Heart right ventricle (tissue), 16 donors: ENCODE measurements at regions not wholly inside any gene's neighbourhood (a gene's known extent, or its start where the extent isn't known, plus 50 kb on each side); places are given as distances from the start of the nearest gene placed in this dataset.

Experiments used
- ATAC-seq, 8 donors: fragments of 200-7000 bp; cut with Tn5 transposase; one replicate each; pipeline ENCODE4 v1.9.1; 2020; ENCODE audit warnings: mild to moderate bottlenecking in 8 of 8, moderate library complexity in 8 of 8, moderate number of reproducible peaks in 1 of 8
- DNase-seq, 2 donors: peaks; one replicate each; pipeline ENCODE4 v3.0.0-alpha.2; 2020
- H3K27ac ChIP-seq, 10 donors: fragments of 200-600 bp; sonication (generic) in 2 of 10; one replicate each; pipeline versions ENCODE4 v1.5.0 to v1.8.0; 2020 to 2022; ENCODE audit warnings: mild to moderate bottlenecking in 3 of 10
- H3K27me3 ChIP-seq, 7 donors: fragments of 200-600 bp; one replicate each; pipeline ENCODE4 v1.8.0; 2021 to 2022; ENCODE audit warnings: mild to moderate bottlenecking in 2 of 7
- H3K36me3 ChIP-seq, 9 donors: fragments of 200-600 bp; sonication (generic) in 1 of 9; one replicate each; pipeline versions ENCODE4 v1.5.0 to v1.8.0; 2020 to 2022; ENCODE audit warnings: mild to moderate bottlenecking in 2 of 9
- H3K4me1 ChIP-seq, 9 donors: fragments of 200-600 bp; sonication (generic) in 1 of 9; one replicate each; pipeline versions ENCODE4 v1.5.0 to v1.8.0; 2020 to 2022; ENCODE audit warnings: mild to moderate bottlenecking in 4 of 9
- H3K4me3 ChIP-seq, 10 donors: fragments of 200-600 bp; sonication (generic) in 2 of 10; one replicate each; pipeline versions ENCODE4 v1.5.0 to v1.8.0; 2020 to 2022; ENCODE audit warnings: mild to moderate bottlenecking in 7 of 10, moderate library complexity in 2 of 10
- H3K9me3 ChIP-seq, 11 donors: fragments of 200-600 bp in 10 of 11; sonication (generic) in 2 of 11; one replicate each; pipeline versions ENCODE4 v1.5.0 to v1.8.0; 2013 to 2022; ENCODE audit warnings: mild to moderate bottlenecking in 2 of 11, control low read depth in 1 of 11, moderate library complexity in 1 of 11
- WGBS, 2 donors: extraction: QIAGEN DNeasy Blood & Tissue Kit; methylation state at CpG; one replicate each; pipeline ENCODE4 v1.1.7; 2013; ENCODE audit warnings: inconsistent platforms in 1 of 2; 5-methylcytosine and 5-hydroxymethylcytosine counted together
- intact Hi-C, 10 donors: fragments of 100-400 bp; cut with DNase I; formaldehyde crosslinking; loops; one replicate each; pipeline versions ENCODE4 v1.11.1 to v1.14.2; 2022
- TF ChIP-seq, protein P1 (sequence below), 9 donors: fragments of 200-600 bp; sonication (generic) in 2 of 9; IDR thresholded peaks; one replicate each; pipeline versions ENCODE4 v1.5.0 to v1.8.0; 2021 to 2022; ENCODE audit warnings: antibody characterized with exemption in 9 of 9, mild to moderate bottlenecking in 5 of 9, moderate library complexity in 1 of 9
- donor health status: Arrhythmogenic right ventricular cardiomyopathy.
- donor health status: ischemic (EF 13 %, LVEDD 7.1; RV severe dilation, severe dysfunction).
- donor health status: healthy with polysubstance abuse.
- donor health status: DM: no; HTN: yes; CAD: no.
- donor health status: DM: no; HTN: no; CAD: no.
- donor health status: ischemic (EF 25% LVEDD 6.9; RV normal size, moderate dysfunction).
- donor health status: ischemic (EF 25% LVEDD 5.7; RV mildly dilated, moderate dysfunction).
- donor health status: healthy.
- donor health status: DM: yes; HTN: yes; CAD: no.
- donor health status: Ischemic cardiomyopathy.
- donor health status: ischemic (EF 35%, LVEDD 5.7; RV mildly dilated, moderate dysfunction).
- donor health status: nonischemic (EF 11% LVEDD 7.7; RV severe dilation, severe dysfunction).
- donor health status: DM: yes; HTN: yes; CAD: no.
- donor health status: PGD.
- donor health status: ischemic (EF 29% LVEDD 5.4; RV normal size, mild dysfunction).
- donor health status: nonischemic (EF 23%, LVEDD 6.1; RV moderate dilation, normal function).

DNA sequence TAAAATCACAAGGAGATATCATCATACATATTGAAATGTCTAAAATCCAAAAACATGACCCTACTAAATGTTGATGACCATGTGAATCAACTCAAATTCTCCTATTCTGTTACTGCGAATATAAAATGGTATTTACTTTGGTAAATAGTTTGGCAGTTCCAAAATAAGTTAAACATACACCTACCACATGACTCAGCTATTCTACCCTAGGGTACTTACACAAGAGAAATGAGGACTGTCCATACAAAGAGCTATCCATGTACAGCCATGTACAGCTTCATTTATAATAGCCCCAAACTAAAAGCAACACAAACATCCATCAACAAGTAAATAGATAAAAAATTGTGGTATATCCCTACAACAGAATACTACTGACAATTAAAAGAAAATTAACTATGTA lies 346.1 kb upstream of the TENM4 start:
- DNase-seq (no peak), ATAC-seq (no peak)
- TF ChIP-seq, protein P1, sequence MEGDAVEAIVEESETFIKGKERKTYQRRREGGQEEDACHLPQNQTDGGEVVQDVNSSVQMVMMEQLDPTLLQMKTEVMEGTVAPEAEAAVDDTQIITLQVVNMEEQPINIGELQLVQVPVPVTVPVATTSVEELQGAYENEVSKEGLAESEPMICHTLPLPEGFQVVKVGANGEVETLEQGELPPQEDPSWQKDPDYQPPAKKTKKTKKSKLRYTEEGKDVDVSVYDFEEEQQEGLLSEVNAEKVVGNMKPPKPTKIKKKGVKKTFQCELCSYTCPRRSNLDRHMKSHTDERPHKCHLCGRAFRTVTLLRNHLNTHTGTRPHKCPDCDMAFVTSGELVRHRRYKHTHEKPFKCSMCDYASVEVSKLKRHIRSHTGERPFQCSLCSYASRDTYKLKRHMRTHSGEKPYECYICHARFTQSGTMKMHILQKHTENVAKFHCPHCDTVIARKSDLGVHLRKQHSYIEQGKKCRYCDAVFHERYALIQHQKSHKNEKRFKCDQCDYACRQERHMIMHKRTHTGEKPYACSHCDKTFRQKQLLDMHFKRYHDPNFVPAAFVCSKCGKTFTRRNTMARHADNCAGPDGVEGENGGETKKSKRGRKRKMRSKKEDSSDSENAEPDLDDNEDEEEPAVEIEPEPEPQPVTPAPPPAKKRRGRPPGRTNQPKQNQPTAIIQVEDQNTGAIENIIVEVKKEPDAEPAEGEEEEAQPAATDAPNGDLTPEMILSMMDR (IDR thresholded peaks at IDR 0.05) = no peak
- intact Hi-C loops = no loop called here
- H3K36me3 ChIP-seq = no peaks in the 10 kb centered on the region
- H3K27ac ChIP-seq = no peak overlapping the region
- H3K9me3 ChIP-seq = peaks cover 0 to 8% (median 0%) of the 10 kb centered on the region in 11 donors
- WGBS, 2 donors = 84 to 98% methylated on average over 1 of the region's 1 CpG
- H3K27me3 ChIP-seq = no peaks in the 10 kb centered on the region
- H3K4me3 ChIP-seq = no peak overlapping the region
- H3K4me1 ChIP-seq = no peaks in the 10 kb centered on the region

DNA sequence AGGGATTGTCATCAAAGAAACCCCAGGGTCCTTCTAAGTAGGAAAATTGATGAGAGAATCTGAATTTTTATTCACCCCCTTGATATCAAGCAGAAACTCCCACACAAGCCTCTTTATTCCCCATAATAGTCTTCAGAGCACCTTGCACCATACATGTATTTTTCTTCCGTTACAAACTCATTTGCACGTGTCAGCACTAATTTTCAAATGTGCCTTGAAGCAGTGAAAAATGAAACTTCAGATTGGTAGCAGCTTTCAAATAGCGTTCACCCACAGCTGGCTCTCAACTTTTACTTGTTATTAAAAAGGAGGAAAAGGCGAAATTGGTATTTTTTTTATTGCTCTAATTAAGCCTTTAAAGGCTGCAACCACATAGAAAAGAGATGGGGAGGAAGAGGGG lies 343.0 kb upstream of the TENM4 start:
- no peak for DNase-seq
- Histone ChIP-seq H3K4me3 (no peak overlapping the region), H3K4me1 (no peaks in the 10 kb centered on the region), H3K9me3 (peaks cover 0 to 4% (median 0%) of the 10 kb centered on the region in 11 donors), H3K36me3 (no peaks in the 10 kb centered on the region), H3K27ac (no peak overlapping the region), H3K27me3 (no peaks in the 10 kb centered on the region)
- TF ChIP-seq, protein P1 (IDR thresholded peaks at IDR 0.05) = no peak
- whole genome bisulfite sequencing, 2 donors = 55 to 65% methylated on average over 4 of the region's 4 CpGs
- intact Hi-C loops = no loop called here
- ATAC-seq = no peak

DNA sequence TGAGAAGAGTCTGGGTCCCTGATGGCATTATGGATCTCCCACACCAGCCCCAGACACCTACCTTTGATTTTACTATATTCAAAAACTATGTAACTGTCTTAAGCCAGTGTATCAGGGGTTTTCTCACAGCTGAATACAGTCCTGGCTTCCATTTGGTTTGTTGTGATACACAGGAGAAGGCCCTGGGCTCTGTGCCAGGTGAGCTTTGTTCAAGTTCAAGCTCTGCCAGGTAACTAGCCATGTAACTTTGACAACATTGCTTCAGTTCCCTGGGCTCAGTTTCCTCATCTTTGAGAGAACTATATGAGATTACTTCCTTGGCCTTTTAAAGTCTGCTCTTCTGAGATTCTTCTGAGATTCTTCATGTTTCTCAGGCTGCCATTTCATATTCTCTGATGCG lies 327.5 kb upstream of the TENM4 start:
- H3K27me3 ChIP-seq = no peaks in the 10 kb centered on the region
- H3K27ac ChIP-seq = no peak overlapping the region
- H3K36me3 ChIP-seq = no peaks in the 10 kb centered on the region
- intact Hi-C loops = loop anchor here in 4 of 10 donors (10.0 kb wide), 1 partner anchor 386 kb away; no protein-coding TSS in a partner anchor
- H3K4me1 ChIP-seq = no peaks in the 10 kb centered on the region
- DNase-seq = peak in 1 of 2 donors; percentile 16
- H3K4me3 ChIP-seq = no peak overlapping the region
- WGBS, 2 donors = 0 to 37% methylated on average over 1 of the region's 1 CpG
- TF ChIP-seq, protein P1 (IDR thresholded peaks at IDR 0.05) = no peak
- no peaks in the 10 kb centered on the region for H3K9me3 ChIP-seq
- no peak for ATAC-seq

DNA sequence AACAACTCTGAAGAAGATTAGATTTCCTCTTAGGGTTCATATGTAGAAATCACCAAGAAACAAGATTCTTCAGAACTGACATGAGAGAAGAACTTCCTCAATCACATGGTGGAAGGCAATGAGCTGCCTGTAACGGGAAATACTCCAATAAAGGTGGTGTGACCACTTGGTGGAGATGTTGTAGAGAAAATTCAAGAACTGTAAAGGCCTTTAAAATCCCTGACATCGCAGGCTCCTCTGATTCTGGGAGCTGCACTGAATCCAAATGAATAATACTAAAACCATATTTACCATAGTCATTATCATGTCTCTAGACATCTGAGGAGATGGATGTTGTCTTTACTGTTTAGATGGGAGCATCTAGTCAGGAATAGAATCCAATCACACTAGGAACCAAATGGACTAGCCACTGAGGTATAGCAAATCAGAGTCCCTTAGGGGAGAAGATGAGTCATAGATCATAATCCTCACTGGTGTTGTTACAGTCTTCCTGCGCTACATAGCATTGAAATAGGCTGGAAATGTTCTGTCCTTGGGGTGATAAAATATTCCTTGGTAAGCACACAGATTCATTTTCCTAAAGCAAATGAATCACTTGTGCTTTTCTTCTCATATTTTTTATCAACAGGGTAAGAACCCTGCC lies 321.6 kb upstream of the TENM4 start:
- no peak overlapping the region for H3K27ac ChIP-seq
- H3K27me3 ChIP-seq = no peaks in the 10 kb centered on the region
- H3K9me3 ChIP-seq = no peaks in the 10 kb centered on the region
- peaks cover 0 to 5% (median 0%) of the 10 kb centered on the region in 9 donors for H3K4me1 ChIP-seq
- peak in 1 of 8 donors; percentile 58 for ATAC-seq
- intact Hi-C loops = loop anchor here in 8 of 10 donors (2.0 to 10.0 kb wide), 3 partner anchors 392 to 395 kb away; no protein-coding TSS in a partner anchor
- DNase-seq = peak in 1 of 2 donors; percentile 5
- H3K36me3 ChIP-seq = no peaks in the 10 kb centered on the region
- TF ChIP-seq, protein P1 (IDR thresholded peaks at IDR 0.05) = peak in 6 of 9 donors; percentile 9 to 49 (median 38)
- 36 to 48% methylated on average over 3 of the region's 3 CpGs for WGBS, 2 donors
- H3K4me3 ChIP-seq = no peak overlapping the region
